ENCODE measurements at regions not wholly inside any gene's neighbourhood (a gene's known extent, or its start where the extent isn't known, plus 50 kb on each side); places are given as distances from the start of the nearest gene placed in this dataset.

GRCh38 chr10:2548071-2548470 lies 519.3 kb upstream of the PFKP start:
- TF ChIP-seq, protein P1, sequence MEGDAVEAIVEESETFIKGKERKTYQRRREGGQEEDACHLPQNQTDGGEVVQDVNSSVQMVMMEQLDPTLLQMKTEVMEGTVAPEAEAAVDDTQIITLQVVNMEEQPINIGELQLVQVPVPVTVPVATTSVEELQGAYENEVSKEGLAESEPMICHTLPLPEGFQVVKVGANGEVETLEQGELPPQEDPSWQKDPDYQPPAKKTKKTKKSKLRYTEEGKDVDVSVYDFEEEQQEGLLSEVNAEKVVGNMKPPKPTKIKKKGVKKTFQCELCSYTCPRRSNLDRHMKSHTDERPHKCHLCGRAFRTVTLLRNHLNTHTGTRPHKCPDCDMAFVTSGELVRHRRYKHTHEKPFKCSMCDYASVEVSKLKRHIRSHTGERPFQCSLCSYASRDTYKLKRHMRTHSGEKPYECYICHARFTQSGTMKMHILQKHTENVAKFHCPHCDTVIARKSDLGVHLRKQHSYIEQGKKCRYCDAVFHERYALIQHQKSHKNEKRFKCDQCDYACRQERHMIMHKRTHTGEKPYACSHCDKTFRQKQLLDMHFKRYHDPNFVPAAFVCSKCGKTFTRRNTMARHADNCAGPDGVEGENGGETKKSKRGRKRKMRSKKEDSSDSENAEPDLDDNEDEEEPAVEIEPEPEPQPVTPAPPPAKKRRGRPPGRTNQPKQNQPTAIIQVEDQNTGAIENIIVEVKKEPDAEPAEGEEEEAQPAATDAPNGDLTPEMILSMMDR (IDR thresholded peaks at IDR 0.05): no peak
- TF ChIP-seq EP300 (IDR thresholded peaks at IDR 0.05) (no peak), POLR2A (IDR thresholded peaks at IDR 0.05) (no peak)
